ENCODE measurements at regions not wholly inside any gene's neighbourhood (a gene's known extent, or its start where the extent isn't known, plus 50 kb on each side); places are given as distances from the start of the nearest gene placed in this dataset.

DNA sequence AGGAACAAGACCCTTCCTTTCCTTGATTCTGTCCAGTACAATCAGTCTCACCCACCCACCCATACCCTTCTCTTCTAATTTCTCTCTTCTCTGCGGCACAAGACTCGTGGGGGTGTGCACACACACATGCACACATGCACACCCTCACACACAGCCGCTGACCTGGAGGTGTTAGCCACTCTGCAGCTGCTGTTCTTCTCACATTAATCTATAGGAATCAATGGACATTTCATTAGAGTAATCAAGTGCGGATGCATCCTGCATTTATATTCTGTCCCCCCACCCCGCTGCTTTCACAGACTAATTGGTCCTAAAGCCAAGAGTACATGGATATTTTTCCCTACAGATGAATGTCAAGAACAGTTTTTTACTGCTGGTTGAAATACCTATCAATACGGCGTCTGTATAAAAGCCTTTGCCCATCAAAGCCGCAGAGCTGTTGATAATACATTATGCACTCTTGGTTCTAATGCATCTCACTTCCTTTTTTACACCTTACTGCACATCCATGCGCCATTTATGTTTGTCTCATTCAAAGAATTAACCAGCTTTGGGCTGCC lies 186.5 kb upstream of the ONECUT1 start:
- TF ChIP-seq, protein P1, sequence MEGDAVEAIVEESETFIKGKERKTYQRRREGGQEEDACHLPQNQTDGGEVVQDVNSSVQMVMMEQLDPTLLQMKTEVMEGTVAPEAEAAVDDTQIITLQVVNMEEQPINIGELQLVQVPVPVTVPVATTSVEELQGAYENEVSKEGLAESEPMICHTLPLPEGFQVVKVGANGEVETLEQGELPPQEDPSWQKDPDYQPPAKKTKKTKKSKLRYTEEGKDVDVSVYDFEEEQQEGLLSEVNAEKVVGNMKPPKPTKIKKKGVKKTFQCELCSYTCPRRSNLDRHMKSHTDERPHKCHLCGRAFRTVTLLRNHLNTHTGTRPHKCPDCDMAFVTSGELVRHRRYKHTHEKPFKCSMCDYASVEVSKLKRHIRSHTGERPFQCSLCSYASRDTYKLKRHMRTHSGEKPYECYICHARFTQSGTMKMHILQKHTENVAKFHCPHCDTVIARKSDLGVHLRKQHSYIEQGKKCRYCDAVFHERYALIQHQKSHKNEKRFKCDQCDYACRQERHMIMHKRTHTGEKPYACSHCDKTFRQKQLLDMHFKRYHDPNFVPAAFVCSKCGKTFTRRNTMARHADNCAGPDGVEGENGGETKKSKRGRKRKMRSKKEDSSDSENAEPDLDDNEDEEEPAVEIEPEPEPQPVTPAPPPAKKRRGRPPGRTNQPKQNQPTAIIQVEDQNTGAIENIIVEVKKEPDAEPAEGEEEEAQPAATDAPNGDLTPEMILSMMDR (IDR thresholded peaks at IDR 0.05) = no peak
- no peak for TF ChIP-seq POLR2A (IDR thresholded peaks at IDR 0.05)
